Stimulated activated naive CD8-positive, alpha-beta T cell treated with anti-CD3 and anti-CD28 coated beads, Interleukin-15, Interleukin-2, amounts not matched to agents 100 ng/mL and 50 ng/mL, for 24 hours (primary cell): ENCODE measurements at regions not wholly inside any gene's neighbourhood (a gene's known extent, or its start where the extent isn't known, plus 50 kb on each side); places are given as distances from the start of the nearest gene placed in this dataset.

Source experiments
- H3K27ac Mint-ChIP-seq: one replicate; pipeline ENCODE4 v1.8.0; 2021; ENCODE audit warnings: mild to moderate bottlenecking, mixed read lengths
- H3K27me3 Mint-ChIP-seq: one replicate; pipeline ENCODE4 v1.8.0; 2021; ENCODE audit warnings: mixed read lengths
- H3K36me3 Mint-ChIP-seq: one replicate; pipeline ENCODE4 v1.8.0; 2021; ENCODE audit warnings: low read depth, mixed read lengths
- H3K4me1 Mint-ChIP-seq: one replicate; pipeline ENCODE4 v1.8.0; 2021; ENCODE audit warnings: low read depth, mixed read lengths
- H3K4me3 Mint-ChIP-seq: one replicate; pipeline ENCODE4 v1.8.0; 2021; ENCODE audit warnings: mild to moderate bottlenecking, mixed read lengths
- H3K9me3 Mint-ChIP-seq: one replicate; pipeline ENCODE4 v1.8.0; 2021; ENCODE audit warnings: mixed read lengths

GRCh38 chr20:51888291-51888690, 86.0 kb upstream of the SALL4 start:
- Mint-ChIP-seq H3K36me3 (no peaks in the 10 kb centered on the region), H3K4me1 (no peaks in the 10 kb centered on the region), H3K4me3 (no peak overlapping the region), H3K9me3 (no peaks in the 10 kb centered on the region), H3K27me3 (peaks cover 11% of the 10 kb centered on the region), H3K27ac (no peak overlapping the region)

GRCh38 chr20:51886891-51887608, 84.7 kb upstream of the SALL4 start:
- Mint-ChIP-seq H3K27me3 (peaks cover 14% of the 10 kb centered on the region), H3K36me3 (no peaks in the 10 kb centered on the region), H3K4me1 (no peaks in the 10 kb centered on the region), H3K9me3 (no peaks in the 10 kb centered on the region), H3K27ac (no peak overlapping the region), H3K4me3 (no peak overlapping the region)

- no peak overlapping the region for H3K27ac Mint-ChIP-seq
- no peaks in the 10 kb centered on the region for H3K36me3 Mint-ChIP-seq
- no peak overlapping the region for H3K4me3 Mint-ChIP-seq
- H3K4me1 Mint-ChIP-seq: no peaks in the 10 kb centered on the region
- H3K9me3 Mint-ChIP-seq: no peaks in the 10 kb centered on the region
- H3K27me3 Mint-ChIP-seq: peaks cover 14% of the 10 kb centered on the region
Measured at GRCh38 chr20:51886341-51886740, 84.0 kb upstream of the SALL4 start.

- Mint-ChIP-seq H3K4me1 (no peaks in the 10 kb centered on the region), H3K9me3 (no peaks in the 10 kb centered on the region), H3K27ac (no peak overlapping the region), H3K27me3 (peaks cover 8% of the 10 kb centered on the region), H3K4me3 (no peak overlapping the region), H3K36me3 (no peaks in the 10 kb centered on the region)
Measured at GRCh38 chr20:51884561-51884960, 82.2 kb upstream of the SALL4 start.

- no peaks in the 10 kb centered on the region for H3K4me1 Mint-ChIP-seq
- H3K27ac Mint-ChIP-seq: no peak overlapping the region
- no peaks in the 10 kb centered on the region for H3K36me3 Mint-ChIP-seq
- no peak overlapping the region for H3K4me3 Mint-ChIP-seq
- peaks cover 9% of the 10 kb centered on the region for H3K27me3 Mint-ChIP-seq
- no peaks in the 10 kb centered on the region for H3K9me3 Mint-ChIP-seq
Measured at GRCh38 chr20:51880188-51880587, 77.9 kb upstream of the SALL4 start.

GRCh38 chr20:51876313-51876940, 74.1 kb upstream of the SALL4 start:
- Mint-ChIP-seq H3K36me3 (no peaks in the 10 kb centered on the region), H3K4me3 (no peak overlapping the region), H3K27ac (no peak overlapping the region), H3K4me1 (no peaks in the 10 kb centered on the region), H3K9me3 (no peaks in the 10 kb centered on the region), H3K27me3 (peaks cover 10% of the 10 kb centered on the region)

- Mint-ChIP-seq H3K4me1 (no peaks in the 10 kb centered on the region), H3K27ac (no peak overlapping the region), H3K9me3 (no peaks in the 10 kb centered on the region), H3K4me3 (no peak overlapping the region), H3K36me3 (no peaks in the 10 kb centered on the region), H3K27me3 (peaks cover 11% of the 10 kb centered on the region)
Measured at GRCh38 chr20:51873652-51874051, 71.3 kb upstream of the SALL4 start.

GRCh38 chr20:51871943-51872342, 69.6 kb upstream of the SALL4 start:
- Mint-ChIP-seq H3K4me3 (no peak overlapping the region), H3K36me3 (no peaks in the 10 kb centered on the region), H3K4me1 (no peaks in the 10 kb centered on the region), H3K27me3 (peaks cover 10% of the 10 kb centered on the region), H3K9me3 (no peaks in the 10 kb centered on the region), H3K27ac (no peak overlapping the region)

GRCh38 chr20:51869002-51869401, 66.7 kb upstream of the SALL4 start:
- Mint-ChIP-seq H3K27ac (no peak overlapping the region), H3K27me3 (peaks cover 8% of the 10 kb centered on the region)

GRCh38 chr20:51867251-51867650, 64.9 kb upstream of the SALL4 start:
- Mint-ChIP-seq H3K36me3 (no peaks in the 10 kb centered on the region), H3K27me3 (peaks cover 8% of the 10 kb centered on the region), H3K4me3 (no peak overlapping the region), H3K9me3 (no peaks in the 10 kb centered on the region), H3K4me1 (no peaks in the 10 kb centered on the region), H3K27ac (no peak overlapping the region)

More at GRCh38 chr20:51869002-51869401, 66.7 kb upstream of the SALL4 start:
- no peak overlapping the region for H3K4me3 Mint-ChIP-seq
- H3K9me3 Mint-ChIP-seq: no peaks in the 10 kb centered on the region
- H3K36me3 Mint-ChIP-seq: no peaks in the 10 kb centered on the region
- H3K4me1 Mint-ChIP-seq: no peaks in the 10 kb centered on the region

- H3K9me3 Mint-ChIP-seq: no peaks in the 10 kb centered on the region
- H3K4me3 Mint-ChIP-seq: no peak overlapping the region
- no peaks in the 10 kb centered on the region for H3K4me1 Mint-ChIP-seq
- H3K27me3 Mint-ChIP-seq: peaks cover 20% of the 10 kb centered on the region
- no peak overlapping the region for H3K27ac Mint-ChIP-seq
- no peaks in the 10 kb centered on the region for H3K36me3 Mint-ChIP-seq
Measured at GRCh38 chr20:51864967-51865366, 62.6 kb upstream of the SALL4 start.

- no peaks in the 10 kb centered on the region for H3K4me1 Mint-ChIP-seq
- no peak overlapping the region for H3K27ac Mint-ChIP-seq
- H3K27me3 Mint-ChIP-seq: peaks cover 16% of the 10 kb centered on the region
- no peak overlapping the region for H3K4me3 Mint-ChIP-seq
- H3K9me3 Mint-ChIP-seq: no peaks in the 10 kb centered on the region
- H3K36me3 Mint-ChIP-seq: no peaks in the 10 kb centered on the region
Measured at GRCh38 chr20:51862796-51863195, 60.5 kb upstream of the SALL4 start.

GRCh38 chr20:51861726-51862466, 59.6 kb upstream of the SALL4 start:
- H3K27ac Mint-ChIP-seq: no peak overlapping the region
- no peaks in the 10 kb centered on the region for H3K36me3 Mint-ChIP-seq
- H3K4me3 Mint-ChIP-seq: no peak overlapping the region
- H3K27me3 Mint-ChIP-seq: peaks cover 18% of the 10 kb centered on the region
- H3K4me1 Mint-ChIP-seq: no peaks in the 10 kb centered on the region
- no peaks in the 10 kb centered on the region for H3K9me3 Mint-ChIP-seq

GRCh38 chr20:51860111-51860882, 58.0 kb upstream of the SALL4 start:
- Mint-ChIP-seq H3K27ac (no peak overlapping the region), H3K36me3 (no peaks in the 10 kb centered on the region), H3K4me1 (no peaks in the 10 kb centered on the region), H3K9me3 (no peaks in the 10 kb centered on the region), H3K27me3 (peaks cover 20% of the 10 kb centered on the region), H3K4me3 (no peak overlapping the region)

GRCh38 chr20:51856432-51856831, 54.1 kb upstream of the SALL4 start:
- Mint-ChIP-seq H3K27ac (no peak overlapping the region), H3K4me1 (no peaks in the 10 kb centered on the region), H3K4me3 (no peak overlapping the region), H3K36me3 (no peaks in the 10 kb centered on the region), H3K9me3 (no peaks in the 10 kb centered on the region), H3K27me3 (peaks cover 9% of the 10 kb centered on the region)
